Stimulated activated CD8-positive, alpha-beta memory T cell treated with anti-CD3 and anti-CD28 coated beads, Interleukin-7, amount 100 ng/mL, for 48 hours (primary cell): ENCODE measurements at regions not wholly inside any gene's neighbourhood (a gene's known extent, or its start where the extent isn't known, plus 50 kb on each side); places are given as distances from the start of the nearest gene placed in this dataset.

ENCODE experiments used
- DNase-seq, 2 donors: peaks; one replicate each; pipeline ENCODE4 v3.0.0-alpha.2; 2020; ENCODE audit warnings: low read depth in 1 of 2; ENCODE audit errors: extremely low read depth in 1 of 2

- DNase-seq = no peak
Measured at GRCh38 chr12:39048395-39048794, 143.0 kb upstream of the CPNE8 start.

GRCh38 chr12:39047539-39048262, 142.3 kb upstream of the CPNE8 start:
- DNase-seq = no peak

GRCh38 chr12:39044754-39045153, 139.4 kb upstream of the CPNE8 start:
- DNase-seq = no peak

- no peak for DNase-seq
Measured at GRCh38 chr12:39043424-39043822, 138.0 kb upstream of the CPNE8 start.

- no peak for DNase-seq
Measured at GRCh38 chr12:39040275-39040674, 134.9 kb upstream of the CPNE8 start.

GRCh38 chr12:39037115-39037514, 131.7 kb upstream of the CPNE8 start:
- DNase-seq = no peak

GRCh38 chr12:39036105-39036504, 130.7 kb upstream of the CPNE8 start:
- no peak for DNase-seq

GRCh38 chr12:39033782-39034181, 128.4 kb upstream of the CPNE8 start:
- no peak for DNase-seq

- DNase-seq = no peak
Measured at GRCh38 chr12:39032448-39032847, 127.1 kb upstream of the CPNE8 start.

GRCh38 chr12:39032034-39032433, 126.6 kb upstream of the CPNE8 start:
- DNase-seq = no peak

GRCh38 chr12:39028382-39028781, 123.0 kb upstream of the CPNE8 start:
- DNase-seq = no peak

- no peak for DNase-seq
Measured at GRCh38 chr12:39012870-39013269, 107.5 kb upstream of the CPNE8 start.

- no peak for DNase-seq
Measured at GRCh38 chr12:39011166-39011565, 105.8 kb upstream of the CPNE8 start.

GRCh38 chr12:39010406-39010805, 105.0 kb upstream of the CPNE8 start:
- no peak for DNase-seq

GRCh38 chr12:39007619-39008018, 102.2 kb upstream of the CPNE8 start:
- no peak for DNase-seq

GRCh38 chr12:39006286-39006685, 100.9 kb upstream of the CPNE8 start:
- no peak for DNase-seq

- DNase-seq = no peak
Measured at GRCh38 chr12:39005671-39006070, 100.3 kb upstream of the CPNE8 start.

- DNase-seq = no peak
Measured at GRCh38 chr12:39003541-39004155, 98.3 kb upstream of the CPNE8 start.

GRCh38 chr12:39000370-39000769, 95.0 kb upstream of the CPNE8 start:
- DNase-seq = no peak

- DNase-seq = no peak
Measured at GRCh38 chr12:38998887-38999482, 93.6 kb upstream of the CPNE8 start.

GRCh38 chr12:38995249-38995648, 89.9 kb upstream of the CPNE8 start:
- DNase-seq = no peak

GRCh38 chr12:38985961-38986360, 80.6 kb upstream of the CPNE8 start:
- DNase-seq = no peak
